ENCODE measurements at regions not wholly inside any gene's neighbourhood (a gene's known extent, or its start where the extent isn't known, plus 50 kb on each side); places are given as distances from the start of the nearest gene placed in this dataset.
A peak's percentile ranks its signal among the peaks of the same experiment; 100 is the strongest.
"Not testable (repeated sequence)": the region's sequence is repeated elsewhere in the genome, so short reads cannot be mapped to it uniquely, and the experiment has no call there.

- no peak for DNase-seq (ENCODE audit: extremely low read depth in 1 of 11, low read depth in 9 of 11, low spot score in 4 of 11)
Measured at GRCh38 chr10:81575036-81575435, 300.0 kb upstream of the NRG3 start.

GRCh38 chr10:81576336-81576735 is 298.7 kb upstream of the NRG3 start:
- DNase-seq (ENCODE audit: extremely low read depth in 1 of 11, low read depth in 9 of 11, low spot score in 4 of 11), result no peak

- DNase-seq (ENCODE audit: extremely low read depth in 1 of 11, low read depth in 9 of 11, low spot score in 4 of 11), result no peak
Measured at GRCh38 chr10:81594991-81595390, 280.0 kb upstream of the NRG3 start.

- DNase-seq (ENCODE audit: extremely low read depth in 1 of 11, low read depth in 9 of 11, low spot score in 4 of 11), result no peak
Measured at GRCh38 chr10:81600185-81600584, 274.8 kb upstream of the NRG3 start.

GRCh38 chr10:81603106-81603620 is 271.8 kb upstream of the NRG3 start:
- DNase-seq (ENCODE audit: extremely low read depth in 1 of 11, low read depth in 9 of 11, low spot score in 4 of 11), result no peak

- not testable (repeated sequence) for DNase-seq (ENCODE audit: extremely low read depth in 1 of 11, low read depth in 9 of 11, low spot score in 4 of 11)
Measured at GRCh38 chr10:81644485-81644884, 230.5 kb upstream of the NRG3 start.

GRCh38 chr10:81655986-81656385 is 219.0 kb upstream of the NRG3 start:
- DNase-seq (ENCODE audit: extremely low read depth in 1 of 11, low read depth in 9 of 11, low spot score in 4 of 11), result no peak

- no peak for DNase-seq (ENCODE audit: extremely low read depth in 1 of 11, low read depth in 9 of 11, low spot score in 4 of 11)
Measured at GRCh38 chr10:81662837-81663236, 212.2 kb upstream of the NRG3 start.

- not testable (repeated sequence) for DNase-seq (ENCODE audit: extremely low read depth in 1 of 11, low read depth in 9 of 11, low spot score in 4 of 11)
Measured at GRCh38 chr10:81664800-81665199, 210.2 kb upstream of the NRG3 start.

- no peak for DNase-seq (ENCODE audit: extremely low read depth in 1 of 11, low read depth in 9 of 11, low spot score in 4 of 11)
Measured at GRCh38 chr10:81674941-81675340, 200.1 kb upstream of the NRG3 start.

GRCh38 chr10:81679291-81679690 is 195.7 kb upstream of the NRG3 start:
- no peak for DNase-seq (ENCODE audit: extremely low read depth in 1 of 11, low read depth in 9 of 11, low spot score in 4 of 11)

GRCh38 chr10:81680359-81680758 is 194.6 kb upstream of the NRG3 start:
- no peak for DNase-seq (ENCODE audit: extremely low read depth in 1 of 11, low read depth in 9 of 11, low spot score in 4 of 11)

- no peak for DNase-seq (ENCODE audit: extremely low read depth in 1 of 11, low read depth in 9 of 11, low spot score in 4 of 11)
Measured at GRCh38 chr10:81688459-81688858, 186.5 kb upstream of the NRG3 start.

GRCh38 chr10:81696609-81697388 is 178.2 kb upstream of the NRG3 start:
- peak in 8 of 11 donors; percentile 21 to 52 (median 35) for DNase-seq (ENCODE audit: extremely low read depth in 1 of 11, low read depth in 9 of 11, low spot score in 4 of 11)

GRCh38 chr10:81704596-81704995 is 170.4 kb upstream of the NRG3 start:
- no peak for DNase-seq (ENCODE audit: extremely low read depth in 1 of 11, low read depth in 9 of 11, low spot score in 4 of 11)

- no peak for DNase-seq (ENCODE audit: extremely low read depth in 1 of 11, low read depth in 9 of 11, low spot score in 4 of 11)
Measured at GRCh38 chr10:81708416-81708815, 166.6 kb upstream of the NRG3 start.

- no peak for DNase-seq (ENCODE audit: extremely low read depth in 1 of 11, low read depth in 9 of 11, low spot score in 4 of 11)
Measured at GRCh38 chr10:81708929-81709328, 166.1 kb upstream of the NRG3 start.

GRCh38 chr10:81722399-81722798 is 152.6 kb upstream of the NRG3 start:
- DNase-seq (ENCODE audit: extremely low read depth in 1 of 11, low read depth in 9 of 11, low spot score in 4 of 11), result no peak

- no peak for DNase-seq (ENCODE audit: extremely low read depth in 1 of 11, low read depth in 9 of 11, low spot score in 4 of 11)
Measured at GRCh38 chr10:81724431-81724830, 150.6 kb upstream of the NRG3 start.

- DNase-seq (ENCODE audit: extremely low read depth in 1 of 11, low read depth in 9 of 11, low spot score in 4 of 11), result peak in 3 of 11 donors; percentile 15 to 32 (median 17)
Measured at GRCh38 chr10:81725851-81726250, 149.1 kb upstream of the NRG3 start.

- no peak for DNase-seq (ENCODE audit: extremely low read depth in 1 of 11, low read depth in 9 of 11, low spot score in 4 of 11)
Measured at GRCh38 chr10:81728692-81729091, 146.3 kb upstream of the NRG3 start.

All from renal cortex interstitium (tissue), 11 donors.